HCT116 (cell line): ENCODE measurements at regions not wholly inside any gene's neighbourhood (a gene's known extent, or its start where the extent isn't known, plus 50 kb on each side); places are given as distances from the start of the nearest gene placed in this dataset.

Experiments
- ATAC-seq: fragments of 200-7000 bp; cut with Tn5 transposase; 2 replicates; pipeline ENCODE4 v1.9.1; 2020; ENCODE audit warnings: mild to moderate bottlenecking, moderate library complexity
- BruUV-seq: library from RNA; stranded (reverse); fragments of 400-500 nt; replicated peaks from 2 replicates; lab custom pipeline; 2021; lab: Mats Ljungman, UMichigan
- CTCF ChIA-PET: fragments of 300-600 bp; sonication (Branson Sonifier 250); formaldehyde crosslinking; loops from one replicate; lab custom pipeline; 2021; ENCODE audit warnings: antibody characterized with exemption; lab: Charles Lee
- POLR2A ChIA-PET: fragments of 300-600, 350-600 bp; sonication (Branson Sonifier 250); formaldehyde crosslinking; loops from one replicate; lab custom pipeline; 2021; ENCODE audit warnings: antibody characterized with exemption; lab: Charles Lee
- RAD21 ChIA-PET, 2 experiments: fragments of 300-600 bp; sonication (Branson Sonifier 250); formaldehyde crosslinking; loops; one replicate each; lab custom pipeline; 2023; ENCODE audit warnings: low total read pairs in 2 of 2; ENCODE audit not compliant: uncharacterized antibody in 2 of 2, unreplicated experiment in 2 of 2, low non-redundant PET in 1 of 2; lab: Charles Lee
- DNase-seq: peaks from one replicate; pipeline ENCODE4 v3.0.0-alpha.2; 2010; ENCODE audit warnings: low read depth, low spot score
- H2AFZ ChIP-seq: fragments of 200-600 bp; shearing (Covaris generic), sonication (generic); 2 replicates; pipeline ENCODE4 v1.6.1; 2017; ENCODE audit warnings: low read depth, mixed run types, mixed read lengths, antibody characterized with exemption, low read length; ENCODE audit not compliant: poor library complexity, severe bottlenecking
- H3K27ac ChIP-seq: 2 replicates; pipeline ENCODE4 v1.5.1; 2012; ENCODE audit warnings: low read depth, low read length
- H3K27me3 ChIP-seq: fragments of 200-600 bp; sonication (generic); 2 replicates; pipeline ENCODE4 v1.6.1; 2016; ENCODE audit warnings: mixed run types, low read length, mixed read lengths; ENCODE audit not compliant: insufficient read depth
- H3K36me3 ChIP-seq, 2 experiments: fragments of 200-500 bp in 1 of 2; fragments of 200-600 bp in 1 of 2; sonication (Bioruptor generic) in 1 of 2; sonication (generic) in 1 of 2; 2 replicates each; pipeline versions ENCODE4 v1.5.1 to v1.6.1; 2014 to 2016; ENCODE audit warnings: low read length in 2 of 2, inconsistent platforms in 1 of 2, mixed read lengths in 1 of 2, mixed run types in 1 of 2; ENCODE audit not compliant: insufficient read depth in 2 of 2, control insufficient read depth in 1 of 2
- H3K4me1 ChIP-seq, 2 experiments: fragments of 200-600 bp in 1 of 2; sonication (generic) in 1 of 2; 2 replicates each; pipeline versions ENCODE4 v1.5.1 to v1.6.1; 2012 to 2017; ENCODE audit warnings: low read length in 2 of 2, inconsistent platforms in 1 of 2, mild to moderate bottlenecking in 1 of 2, mixed read lengths in 1 of 2, mixed run types in 1 of 2, moderate library complexity in 1 of 2; ENCODE audit not compliant: insufficient read depth in 2 of 2, control insufficient read depth in 1 of 2
- H3K4me2 ChIP-seq: fragments of 200-600 bp; sonication (generic); 2 replicates; pipeline ENCODE4 v1.6.1; 2017; ENCODE audit warnings: mixed run types, low read length, mixed read lengths
- H3K4me3 ChIP-seq, 2 experiments: fragments of 200-600 bp in 1 of 2; sonication (generic) in 1 of 2; replicated peaks in 1 of 2; 2 replicates each; pipeline ENCODE4 v1.5.1; 2011 to 2016; ENCODE audit warnings: low read length in 2 of 2, control low read depth in 1 of 2, low read depth in 1 of 2, mild to moderate bottlenecking in 1 of 2, mixed read lengths in 1 of 2, mixed run types in 1 of 2
- H3K79me2 ChIP-seq: fragments of 200-600 bp; sonication (generic); 2 replicates; pipeline ENCODE4 v1.6.1; 2017; ENCODE audit warnings: mild to moderate bottlenecking, mixed run types, low read length, moderate library complexity, mixed read lengths; ENCODE audit not compliant: insufficient read depth
- H3K9ac ChIP-seq: fragments of 200-600 bp; sonication (generic); 2 replicates; pipeline ENCODE4 v1.6.1; 2016; ENCODE audit warnings: low read length, mixed read lengths
- H3K9me2 ChIP-seq: fragments of 200-600 bp; sonication (generic), shearing (Covaris generic); 2 replicates; pipeline ENCODE4 v1.6.1; 2017; ENCODE audit warnings: mixed run types, mild to moderate bottlenecking, moderate library complexity; ENCODE audit not compliant: insufficient read depth
- H3K9me3 ChIP-seq, 2 experiments: fragments of 200-500 bp in 1 of 2; fragments of 200-600 bp in 1 of 2; sonication (Bioruptor generic) in 1 of 2; sonication (generic) in 1 of 2; 2 replicates each; pipeline ENCODE4 v1.6.1; 2014 to 2017; ENCODE audit warnings: low read length in 2 of 2, mixed read lengths in 2 of 2, inconsistent platforms in 1 of 2, low read depth in 1 of 2, mild to moderate bottlenecking in 1 of 2, mixed run types in 1 of 2, moderate library complexity in 1 of 2; ENCODE audit not compliant: control insufficient read depth in 1 of 2, insufficient read depth in 1 of 2
- H4K20me1 ChIP-seq: fragments of 200-600 bp; sonication (generic), shearing (Covaris generic); 2 replicates; pipeline ENCODE4 v1.6.1; 2017; ENCODE audit warnings: mixed run types, mild to moderate bottlenecking, moderate library complexity; ENCODE audit not compliant: insufficient read depth
- FOSL1 ChIP-seq: IDR thresholded peaks from 2 replicates; pipeline ENCODE4 v1.6.1; 2012; ENCODE audit warnings: low read depth
- JUND ChIP-seq: IDR thresholded peaks from 2 replicates; pipeline ENCODE4 v1.6.1; 2012
- POLR2A ChIP-seq: IDR thresholded peaks from 2 replicates; pipeline ENCODE4 v1.7.0; 2011; ENCODE audit warnings: borderline replicate concordance; ENCODE audit not compliant: insufficient read depth, insufficient read length; ENCODE audit errors: extremely low read depth
- POLR2AphosphoS5 ChIP-seq: IDR thresholded peaks from 2 replicates; pipeline ENCODE4 v1.6.1; 2011; ENCODE audit warnings: mild to moderate bottlenecking, low read depth, low read length, moderate library complexity
- RAD21 ChIP-seq: IDR thresholded peaks from 2 replicates; pipeline ENCODE4 v1.6.1; 2012; ENCODE audit warnings: low read depth, mild to moderate bottlenecking
- SRF ChIP-seq: IDR thresholded peaks from 2 replicates; pipeline ENCODE4 v1.6.1; 2012; ENCODE audit warnings: low read depth
- TCF7L2 ChIP-seq: IDR thresholded peaks from 2 replicates; pipeline ENCODE4 v1.7.0; 2011; ENCODE audit warnings: borderline replicate concordance, inconsistent platforms; ENCODE audit not compliant: insufficient read depth, insufficient read length; ENCODE audit errors: extremely low read depth
- ZFX ChIP-seq: fragments of 450-650 bp; IDR thresholded peaks from 2 replicates; pipeline ENCODE4 v1.6.1; 2017
- ZNF274 ChIP-seq: fragments of 200-500 bp; sonication (Bioruptor generic); IDR thresholded peaks from 2 replicates; pipeline ENCODE4 v1.6.1; 2014; ENCODE audit warnings: mild to moderate bottlenecking, low read depth, low read length, inconsistent platforms
- intact Hi-C: fragments of 100-400 bp; cut with micrococcal nuclease; formaldehyde crosslinking; loops from 2 replicates; pipeline ENCODE4 v1.10.0; 2022
- TF ChIP-seq, protein P1 (sequence below): IDR thresholded peaks from 2 replicates; pipeline ENCODE4 v1.6.1; 2011; ENCODE audit warnings: mild to moderate bottlenecking, low read length, moderate library complexity; ENCODE audit not compliant: insufficient replicate concordance; ENCODE audit errors: extremely low read depth
- TF ChIP-seq, protein P2 (sequence below): IDR thresholded peaks from 2 replicates; pipeline ENCODE4 v1.6.1; 2012
- TF ChIP-seq, protein P3 (sequence below), 3 experiments: fragments of 200-600 bp in 1 of 3; sonication (generic) in 1 of 3; IDR thresholded peaks in 2 of 3; conservative IDR thresholded peaks in 1 of 3; 2 replicates each; pipeline ENCODE4 v1.5.1; 2012 to 2017; ENCODE audit warnings: low read depth in 2 of 3, low read length in 2 of 3, antibody characterized with exemption in 1 of 3, borderline replicate concordance in 1 of 3, control low read depth in 1 of 3, mild to moderate bottlenecking in 1 of 3, mixed read lengths in 1 of 3, mixed run types in 1 of 3, moderate library complexity in 1 of 3; ENCODE audit not compliant: insufficient read depth in 1 of 3

DNA sequence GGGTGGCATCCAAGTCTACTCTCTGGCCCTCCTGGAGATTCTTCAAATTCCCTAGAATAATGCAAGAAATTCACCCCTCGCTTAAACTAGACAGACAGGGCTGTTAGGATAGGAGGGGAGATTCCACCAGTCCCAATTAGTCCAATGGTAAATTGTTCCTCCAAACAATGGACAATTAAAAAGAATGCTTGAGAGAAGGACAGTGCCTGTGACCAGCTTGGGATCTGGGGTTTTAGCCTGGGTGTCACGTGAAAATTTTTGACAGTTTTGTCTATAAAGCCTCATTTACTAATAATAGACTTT, 177.7 kb upstream of the RAB4A start:
- BruUV-seq: no TSS peak
- no peaks in the 10 kb centered on the region for H3K27me3 ChIP-seq
- no peaks in the 10 kb centered on the region for H3K79me2 ChIP-seq
- RAD21 ChIA-PET: no interaction called here
- H2AFZ ChIP-seq: peak overlapping the region; percentile 49
- 0 out of 4 replicates have a peak overlapping the region, but pooled peaks of 1 of the 2 experiments have one; percentile 12 for H3K4me3 ChIP-seq
- no peak for DNase-seq
- intact Hi-C loops: no loop called here
- no peak overlapping the region for H3K9ac ChIP-seq
- H3K9me2 ChIP-seq: no peaks in the 10 kb centered on the region
- no peaks in the 10 kb centered on the region for H3K9me3 ChIP-seq
- CTCF ChIA-PET: no interaction called here
- POLR2A ChIA-PET: no interaction called here
- no peak for ATAC-seq
- H3K4me1 ChIP-seq: peaks cover 19 to 25% of the 10 kb centered on the region in 2 experiments
- no peaks in the 10 kb centered on the region for H4K20me1 ChIP-seq
- H3K36me3 ChIP-seq: no peaks in the 10 kb centered on the region
- TF ChIP-seq JUND (no peak), FOSL1 (no peak), ZFX (no peak), POLR2A (no peak), RAD21 (no peak), TCF7L2 (no peak)
- TF ChIP-seq, protein P1, sequence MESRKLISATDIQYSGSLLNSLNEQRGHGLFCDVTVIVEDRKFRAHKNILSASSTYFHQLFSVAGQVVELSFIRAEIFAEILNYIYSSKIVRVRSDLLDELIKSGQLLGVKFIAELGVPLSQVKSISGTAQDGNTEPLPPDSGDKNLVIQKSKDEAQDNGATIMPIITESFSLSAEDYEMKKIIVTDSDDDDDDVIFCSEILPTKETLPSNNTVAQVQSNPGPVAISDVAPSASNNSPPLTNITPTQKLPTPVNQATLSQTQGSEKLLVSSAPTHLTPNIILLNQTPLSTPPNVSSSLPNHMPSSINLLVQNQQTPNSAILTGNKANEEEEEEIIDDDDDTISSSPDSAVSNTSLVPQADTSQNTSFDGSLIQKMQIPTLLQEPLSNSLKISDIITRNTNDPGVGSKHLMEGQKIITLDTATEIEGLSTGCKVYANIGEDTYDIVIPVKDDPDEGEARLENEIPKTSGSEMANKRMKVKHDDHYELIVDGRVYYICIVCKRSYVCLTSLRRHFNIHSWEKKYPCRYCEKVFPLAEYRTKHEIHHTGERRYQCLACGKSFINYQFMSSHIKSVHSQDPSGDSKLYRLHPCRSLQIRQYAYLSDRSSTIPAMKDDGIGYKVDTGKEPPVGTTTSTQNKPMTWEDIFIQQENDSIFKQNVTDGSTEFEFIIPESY: no peak
- H3K27ac ChIP-seq: no peak overlapping the region
- H3K4me2 ChIP-seq: peak overlapping the region; percentile 63

DNA sequence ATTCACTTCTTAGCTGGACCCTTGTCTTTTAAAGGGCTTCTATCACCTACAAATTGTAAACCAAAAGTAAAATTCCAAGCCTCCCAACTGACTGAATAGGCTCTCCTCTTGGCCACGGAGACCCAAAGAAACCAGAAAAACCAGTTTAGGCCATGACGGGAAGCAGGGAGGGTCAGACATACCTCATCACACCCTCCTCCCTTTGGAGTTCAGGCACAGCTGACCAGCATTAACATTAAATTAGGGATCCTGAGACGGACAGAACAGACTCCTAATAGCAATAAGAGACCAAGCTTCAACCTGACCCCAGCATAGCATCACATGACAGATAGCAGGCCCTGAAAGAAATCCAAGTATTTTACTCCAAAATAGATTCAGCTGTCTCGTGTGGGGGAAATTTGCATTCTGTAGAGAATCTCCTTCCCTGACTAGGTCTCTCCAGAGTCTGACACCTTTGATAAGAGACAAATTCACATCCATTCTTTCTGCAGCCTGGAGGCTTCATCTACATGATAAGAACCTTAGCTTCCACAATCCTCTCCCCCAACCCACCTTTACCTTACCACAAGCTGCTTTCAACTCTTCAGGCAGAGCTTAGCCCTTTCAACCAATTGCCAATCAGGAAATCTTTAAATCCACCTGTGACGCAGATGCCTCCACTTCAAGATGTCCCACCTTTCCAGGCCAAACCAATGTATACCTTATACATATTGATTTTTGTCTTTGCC, 177.1 kb upstream of the RAB4A start:
- POLR2A ChIA-PET: no interaction called here
- H3K4me3 ChIP-seq: 0 out of 4 replicates have a peak overlapping the region, but pooled peaks of 1 of the 2 experiments have one; percentile 12
- TF ChIP-seq, protein P1: no peak
- TF ChIP-seq POLR2AphosphoS5: peak; percentile 40; the same call in 1 of the 2 replicates
- TF ChIP-seq ZNF274: no peak
- TF ChIP-seq, protein P2, sequence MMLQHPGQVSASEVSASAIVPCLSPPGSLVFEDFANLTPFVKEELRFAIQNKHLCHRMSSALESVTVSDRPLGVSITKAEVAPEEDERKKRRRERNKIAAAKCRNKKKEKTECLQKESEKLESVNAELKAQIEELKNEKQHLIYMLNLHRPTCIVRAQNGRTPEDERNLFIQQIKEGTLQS: no peak
- TF ChIP-seq, protein P3, sequence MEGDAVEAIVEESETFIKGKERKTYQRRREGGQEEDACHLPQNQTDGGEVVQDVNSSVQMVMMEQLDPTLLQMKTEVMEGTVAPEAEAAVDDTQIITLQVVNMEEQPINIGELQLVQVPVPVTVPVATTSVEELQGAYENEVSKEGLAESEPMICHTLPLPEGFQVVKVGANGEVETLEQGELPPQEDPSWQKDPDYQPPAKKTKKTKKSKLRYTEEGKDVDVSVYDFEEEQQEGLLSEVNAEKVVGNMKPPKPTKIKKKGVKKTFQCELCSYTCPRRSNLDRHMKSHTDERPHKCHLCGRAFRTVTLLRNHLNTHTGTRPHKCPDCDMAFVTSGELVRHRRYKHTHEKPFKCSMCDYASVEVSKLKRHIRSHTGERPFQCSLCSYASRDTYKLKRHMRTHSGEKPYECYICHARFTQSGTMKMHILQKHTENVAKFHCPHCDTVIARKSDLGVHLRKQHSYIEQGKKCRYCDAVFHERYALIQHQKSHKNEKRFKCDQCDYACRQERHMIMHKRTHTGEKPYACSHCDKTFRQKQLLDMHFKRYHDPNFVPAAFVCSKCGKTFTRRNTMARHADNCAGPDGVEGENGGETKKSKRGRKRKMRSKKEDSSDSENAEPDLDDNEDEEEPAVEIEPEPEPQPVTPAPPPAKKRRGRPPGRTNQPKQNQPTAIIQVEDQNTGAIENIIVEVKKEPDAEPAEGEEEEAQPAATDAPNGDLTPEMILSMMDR (IDR thresholded peaks at IDR 0.05 in 2 of 3, conservative IDR thresholded peaks at IDR 0.05 in 1 of 3; ENCODE audit: borderline replicate concordance in 1 of 3, insufficient read depth in 1 of 3, low read depth in 2 of 3, low read length in 2 of 3): no peak
- TF ChIP-seq SRF: no peak
- TF ChIP-seq RAD21: 0 out of 2 replicates have a peak, but pooled peaks have one; percentile 21

More for the DNA sequence above, 177.1 kb upstream of the RAB4A start:
- peak; percentile 88 for ATAC-seq
- no peak overlapping the region for H3K9ac ChIP-seq
- peak; percentile 59 for DNase-seq
- peak overlapping the region; percentile 49 for H2AFZ ChIP-seq
- H3K27me3 ChIP-seq: no peaks in the 10 kb centered on the region
- RAD21 ChIA-PET: no interaction called here
- no peaks in the 10 kb centered on the region for H4K20me1 ChIP-seq
- no peak overlapping the region for H3K27ac ChIP-seq
- no TSS peak for BruUV-seq
- peak overlapping the region; percentile 63 for H3K4me2 ChIP-seq
- H3K9me3 ChIP-seq: no peaks in the 10 kb centered on the region
- no peaks in the 10 kb centered on the region for H3K9me2 ChIP-seq
- H3K36me3 ChIP-seq: no peaks in the 10 kb centered on the region
- CTCF ChIA-PET: no interaction called here
- H3K4me1 ChIP-seq: peaks cover 19 to 25% of the 10 kb centered on the region in 2 experiments
- intact Hi-C loops: no loop called here
- no peaks in the 10 kb centered on the region for H3K79me2 ChIP-seq
